NT2/D1 (cell line): ENCODE measurements at regions not wholly inside any gene's neighbourhood (a gene's known extent, or its start where the extent isn't known, plus 50 kb on each side); places are given as distances from the start of the nearest gene placed in this dataset.

Experiments used
- DNase-seq: peaks from one replicate; pipeline ENCODE4 v3.0.0-alpha.2; 2011; ENCODE audit warnings: low read depth, low spot score
- H3K27me3 ChIP-seq: 2 replicates; pipeline ENCODE4 v1.6.0; 2011; ENCODE audit warnings: mild to moderate bottlenecking; ENCODE audit not compliant: insufficient read length, insufficient read depth
- H3K36me3 ChIP-seq: 2 replicates; pipeline ENCODE4 v1.6.1; 2011; ENCODE audit warnings: mild to moderate bottlenecking, low read length, mixed read lengths; ENCODE audit not compliant: insufficient read depth, insufficient read length
- H3K4me1 ChIP-seq: 2 replicates; pipeline ENCODE4 v1.5.1; 2011; ENCODE audit not compliant: insufficient read depth, insufficient read length
- H3K4me3 ChIP-seq: 2 replicates; pipeline ENCODE4 v1.5.1; 2011; ENCODE audit warnings: low read depth; ENCODE audit not compliant: insufficient read length
- H3K9ac ChIP-seq: 2 replicates; pipeline ENCODE4 v1.6.0; 2011; ENCODE audit warnings: low read depth; ENCODE audit not compliant: insufficient read length
- H3K9me3 ChIP-seq: 2 replicates; pipeline ENCODE4 v1.5.1; 2011; ENCODE audit warnings: mild to moderate bottlenecking, low read length; ENCODE audit not compliant: insufficient read depth
- SUZ12 ChIP-seq: IDR thresholded peaks from 2 replicates; pipeline ENCODE4 v1.6.1; 2011; ENCODE audit not compliant: insufficient read length, insufficient read depth; ENCODE audit errors: extremely low read depth
- YY1 ChIP-seq: IDR thresholded peaks from 2 replicates; pipeline ENCODE4 v1.6.1; 2011; ENCODE audit not compliant: insufficient read length, insufficient read depth
- ZNF274 ChIP-seq: IDR thresholded peaks from 2 replicates; pipeline ENCODE4 v1.6.1; 2011; ENCODE audit warnings: mild to moderate bottlenecking, low read depth, low read length

DNA sequence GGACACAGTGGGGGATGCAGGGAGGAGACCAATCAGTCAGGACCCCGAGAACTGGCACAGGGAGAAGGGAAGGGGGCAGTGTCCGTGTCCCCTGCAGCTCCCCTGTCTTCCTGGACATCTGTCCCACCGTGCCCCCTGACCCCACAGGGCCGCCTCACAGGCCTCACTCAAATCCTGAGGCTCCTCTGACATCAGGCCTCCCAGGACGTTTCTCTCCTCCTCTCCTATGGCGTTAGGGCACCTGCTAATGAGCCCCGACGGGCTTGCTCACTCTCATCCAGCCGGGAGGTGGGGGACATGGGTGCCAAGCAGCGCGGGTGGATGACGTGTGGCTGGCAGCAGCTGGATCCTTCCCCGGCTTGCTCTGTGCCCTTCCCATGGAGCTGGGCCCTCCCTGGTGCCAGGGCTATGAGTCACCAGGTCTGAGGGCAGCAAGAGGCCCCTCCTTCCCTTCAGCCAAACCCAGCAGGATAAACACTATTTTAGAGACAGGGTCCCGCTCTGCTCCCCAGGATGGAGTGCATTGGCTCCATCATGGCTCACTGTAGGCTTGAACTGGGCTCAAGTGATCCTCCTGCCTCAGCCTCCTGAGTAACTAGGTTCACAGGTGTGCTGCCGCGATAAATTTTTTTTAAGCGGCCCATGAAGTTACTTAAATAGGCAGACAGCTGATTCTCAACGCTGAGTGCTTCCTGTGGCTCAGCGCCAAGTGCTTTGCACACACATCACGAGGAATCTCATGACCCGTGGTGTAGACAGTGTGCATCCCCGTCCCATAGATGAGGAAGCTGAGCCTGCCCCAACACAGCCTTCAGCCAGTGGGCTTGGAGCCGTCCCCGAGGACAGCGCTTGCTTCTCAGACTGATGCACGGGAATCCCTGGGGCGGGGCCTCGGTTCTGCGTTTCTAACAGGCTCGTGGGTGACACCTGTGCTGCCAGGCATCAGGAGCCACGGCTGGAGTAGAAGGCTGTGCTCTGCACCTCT lies 64.5 kb upstream of the HDAC4 start:
- peaks cover 7% of the 10 kb centered on the region; the same call in 1 of the 2 replicates for H3K9me3 ChIP-seq
- H3K4me1 ChIP-seq: no peaks in the 10 kb centered on the region
- no peak for TF ChIP-seq ZNF274
- TF ChIP-seq SUZ12: no peak
- no peak for TF ChIP-seq YY1
- no peaks in the 10 kb centered on the region for H3K36me3 ChIP-seq
- no peaks in the 10 kb centered on the region for H3K27me3 ChIP-seq
- H3K9ac ChIP-seq: no peak overlapping the region
- DNase-seq: no peak
- no peak overlapping the region for H3K4me3 ChIP-seq

DNA sequence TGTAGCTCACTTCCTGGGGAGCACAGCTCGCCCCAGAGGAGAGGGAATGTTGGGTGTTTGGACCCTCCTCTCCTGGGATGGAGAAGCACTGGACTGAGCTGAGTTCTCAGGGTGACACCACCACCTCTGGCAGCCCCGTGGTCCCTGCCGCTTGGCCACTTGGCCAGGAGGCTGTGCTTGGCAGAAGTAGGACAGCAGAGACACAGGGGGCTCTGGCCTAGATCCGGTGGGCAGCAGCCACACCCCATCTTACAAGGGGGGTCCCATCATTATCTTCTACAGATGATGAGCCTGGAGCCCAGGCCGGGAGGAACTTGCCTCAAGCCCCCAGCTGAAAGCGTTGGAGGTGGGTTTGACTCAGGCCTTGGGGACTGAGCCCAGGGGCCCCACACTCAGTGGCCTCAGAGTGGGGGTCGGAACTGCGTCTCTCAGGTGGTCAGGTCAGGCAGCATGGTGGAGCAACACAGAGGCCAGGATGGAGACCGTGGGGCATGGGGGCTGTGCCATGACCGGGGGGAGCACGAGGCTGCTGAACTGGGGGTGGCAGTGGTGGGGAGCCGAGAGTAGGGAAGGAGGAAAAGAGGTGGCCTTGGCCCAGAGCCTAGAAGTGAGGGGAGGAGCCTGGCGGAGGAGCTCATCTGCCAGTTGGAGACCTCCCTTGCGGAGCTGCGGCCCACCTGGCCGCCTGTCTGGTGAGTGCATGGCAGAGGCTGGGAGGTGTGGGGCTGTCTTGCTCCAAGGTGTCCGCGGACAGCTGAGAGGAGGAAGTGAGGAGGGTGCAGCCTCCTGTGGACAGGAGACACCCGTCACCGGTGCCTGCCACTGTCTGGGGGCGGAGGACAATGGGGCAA lies 63.6 kb upstream of the HDAC4 start:
- TF ChIP-seq ZNF274: no peak
- no peak for TF ChIP-seq SUZ12
- no peak for TF ChIP-seq YY1
- no peak overlapping the region for H3K9ac ChIP-seq
- H3K4me1 ChIP-seq: no peaks in the 10 kb centered on the region
- no peaks in the 10 kb centered on the region for H3K27me3 ChIP-seq
- H3K4me3 ChIP-seq: no peak overlapping the region
- peaks cover 7% of the 10 kb centered on the region; the same call in 1 of the 2 replicates for H3K9me3 ChIP-seq
- no peak for DNase-seq
- no peaks in the 10 kb centered on the region for H3K36me3 ChIP-seq

DNA sequence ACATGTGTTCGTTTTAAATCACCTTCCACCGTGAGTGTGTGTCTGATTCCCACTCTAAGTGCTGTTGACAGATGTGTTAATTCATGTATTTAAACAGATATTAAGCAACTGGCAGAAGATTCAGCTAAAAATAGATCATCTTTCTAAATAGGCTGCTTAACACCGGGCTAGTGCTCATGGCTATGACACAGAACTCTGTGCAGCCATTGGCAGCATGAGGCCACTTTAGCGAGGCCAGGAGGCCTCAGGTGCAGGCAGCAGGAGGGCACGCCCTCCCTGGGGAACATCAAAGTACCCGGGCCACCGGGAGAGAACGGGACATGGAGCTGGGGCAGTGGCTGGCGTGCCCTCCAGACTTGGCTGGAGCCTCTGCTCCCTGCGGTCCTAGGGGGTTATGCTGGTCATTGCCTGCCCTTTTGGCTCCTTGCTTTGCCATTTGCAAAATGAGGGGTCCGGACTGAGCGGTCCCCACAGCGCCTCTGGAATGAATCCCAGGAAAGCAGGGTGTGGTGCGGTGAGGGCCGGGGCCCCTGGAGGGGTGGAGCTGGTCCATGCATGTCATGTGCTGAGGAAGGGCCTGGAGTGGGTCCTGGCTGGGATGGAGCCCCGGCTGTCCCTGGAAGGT lies 62.8 kb upstream of the HDAC4 start:
- DNase-seq: no peak
- Histone ChIP-seq H3K9ac (no peak overlapping the region), H3K27me3 (no peaks in the 10 kb centered on the region), H3K4me3 (no peak overlapping the region), H3K36me3 (no peaks in the 10 kb centered on the region), H3K9me3 (peaks cover 7% of the 10 kb centered on the region; the same call in 1 of the 2 replicates), H3K4me1 (no peaks in the 10 kb centered on the region)
- no peak for TF ChIP-seq SUZ12
- TF ChIP-seq YY1: no peak
- TF ChIP-seq ZNF274: no peak

DNA sequence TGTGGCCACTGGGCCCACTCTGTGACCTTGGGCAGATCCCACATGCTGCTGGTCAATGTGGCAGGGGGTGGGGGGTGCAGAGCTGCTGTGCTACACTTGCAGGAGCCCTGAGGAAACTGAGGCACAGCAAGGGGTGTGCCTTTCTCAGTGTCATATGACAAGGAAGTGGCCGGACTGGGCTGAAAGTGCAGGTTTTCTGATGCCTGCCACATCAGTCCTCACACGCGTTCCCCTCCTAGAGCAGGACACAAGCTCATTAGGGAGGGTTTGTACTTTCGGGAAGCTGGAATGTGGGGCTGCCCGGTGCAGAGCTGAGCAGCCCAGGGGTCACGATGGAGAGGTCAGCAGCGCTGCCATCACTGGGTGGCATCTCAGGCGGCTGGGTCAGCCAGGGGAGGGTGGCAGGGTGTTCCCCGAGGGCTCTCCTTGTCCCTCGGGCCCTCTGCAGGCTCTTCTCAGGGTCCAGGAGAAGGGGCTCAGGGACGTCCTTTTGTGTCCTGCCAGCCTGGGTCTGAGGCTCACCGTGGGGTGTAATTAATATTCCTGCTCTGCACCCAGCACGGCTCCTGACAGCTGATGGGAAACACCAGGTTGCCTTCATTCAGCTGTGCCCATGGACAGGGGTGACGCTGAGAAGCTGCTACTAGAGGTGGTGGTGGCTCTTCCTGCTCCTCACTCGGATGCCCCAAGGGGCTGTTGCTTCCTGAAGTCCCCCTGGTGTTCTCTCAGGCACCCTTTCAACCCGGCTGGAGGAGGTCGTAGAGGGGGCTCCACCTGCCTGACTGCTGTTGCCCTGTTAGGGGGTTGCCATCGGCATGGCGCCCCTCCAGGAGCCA lies 62.1 kb upstream of the HDAC4 start:
- Histone ChIP-seq H3K4me1 (no peaks in the 10 kb centered on the region), H3K4me3 (no peak overlapping the region), H3K9ac (no peak overlapping the region), H3K36me3 (no peaks in the 10 kb centered on the region), H3K27me3 (no peaks in the 10 kb centered on the region), H3K9me3 (peaks cover 7% of the 10 kb centered on the region; the same call in 1 of the 2 replicates)
- TF ChIP-seq SUZ12: no peak
- no peak for TF ChIP-seq ZNF274
- no peak for DNase-seq

DNA sequence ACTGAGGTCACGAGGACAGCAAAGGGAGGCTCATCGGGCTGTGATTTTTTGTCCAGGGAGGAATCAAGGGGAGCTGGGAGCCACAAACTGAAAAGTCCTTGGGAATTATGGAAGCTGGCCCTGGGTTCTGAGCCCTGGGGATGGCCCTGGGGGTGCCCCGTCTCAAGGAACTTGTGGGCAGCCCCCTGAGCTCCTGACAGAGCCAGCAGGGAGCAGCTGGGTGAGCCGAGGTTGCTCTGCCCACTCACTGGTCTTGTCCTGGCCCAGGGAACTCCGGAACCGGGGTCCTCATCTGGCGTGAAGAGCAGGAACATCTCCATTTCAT lies 61.3 kb upstream of the HDAC4 start:
- Histone ChIP-seq H3K36me3 (no peaks in the 10 kb centered on the region), H3K9me3 (0 out of 2 replicates have a peak, but pooled peaks cover 2% of the 10 kb centered on the region), H3K9ac (no peak overlapping the region), H3K27me3 (no peaks in the 10 kb centered on the region), H3K4me1 (no peaks in the 10 kb centered on the region), H3K4me3 (no peak overlapping the region)
- no peak for DNase-seq
- TF ChIP-seq SUZ12 (no peak), YY1 (no peak), ZNF274 (no peak)
